ENCODE measurements at regions not wholly inside any gene's neighbourhood (a gene's known extent, or its start where the extent isn't known, plus 50 kb on each side); places are given as distances from the start of the nearest gene placed in this dataset.
"Not testable (repeated sequence)": the region's sequence is repeated elsewhere in the genome, so short reads cannot be mapped to it uniquely, and the experiment has no call there.

GRCh38 chr1:195717651-195718050 is 890.6 kb downstream of the KCNT2 start:
- Histone ChIP-seq H3K4me1 (ENCODE audit: control insufficient read depth, insufficient read depth, low read length) (peaks cover 5% of the 10 kb centered on the region), H3K9me3 (replicated peaks; ENCODE audit: low read length) (no peaks in the 10 kb centered on the region), H3K9ac (ENCODE audit: low read depth, low read length) (no peak overlapping the region), H3K4me2 (ENCODE audit: low read length) (no peak overlapping the region), H3K4me3 (ENCODE audit: low read length) (no peak overlapping the region), H3K27me3 (ENCODE audit: control insufficient read depth, insufficient read depth, low read length) (no peaks in the 10 kb centered on the region), H3K36me3 (ENCODE audit: insufficient read depth, low read length) (no peaks in the 10 kb centered on the region)

- Histone ChIP-seq H3K4me1 (ENCODE audit: control insufficient read depth, insufficient read depth, low read length) (peaks cover 5% of the 10 kb centered on the region), H3K4me3 (ENCODE audit: low read length) (no peak overlapping the region), H3K4me2 (ENCODE audit: low read length) (no peak overlapping the region), H3K27me3 (ENCODE audit: control insufficient read depth, insufficient read depth, low read length) (no peaks in the 10 kb centered on the region), H3K9ac (ENCODE audit: low read depth, low read length) (no peak overlapping the region), H3K36me3 (ENCODE audit: insufficient read depth, low read length) (no peaks in the 10 kb centered on the region), H3K9me3 (replicated peaks; ENCODE audit: low read length) (no peaks in the 10 kb centered on the region)
These were observed 892.6 kb downstream of the KCNT2 start for GRCh38 chr1:195715652-195716051.

GRCh38 chr1:195714248-195714647 is 894.0 kb downstream of the KCNT2 start:
- no peak overlapping the region for H3K4me2 ChIP-seq (ENCODE audit: low read length)
- no peak overlapping the region for H3K9ac ChIP-seq (ENCODE audit: low read depth, low read length)
- no peaks in the 10 kb centered on the region for H3K9me3 ChIP-seq (replicated peaks; ENCODE audit: low read length)
- no peak overlapping the region for H3K4me3 ChIP-seq (ENCODE audit: low read length)
- peaks cover 5% of the 10 kb centered on the region for H3K4me1 ChIP-seq (ENCODE audit: control insufficient read depth, insufficient read depth, low read length)
- H3K27me3 ChIP-seq (ENCODE audit: control insufficient read depth, insufficient read depth, low read length) = no peaks in the 10 kb centered on the region
- H3K36me3 ChIP-seq (ENCODE audit: insufficient read depth, low read length) = no peaks in the 10 kb centered on the region

DNA sequence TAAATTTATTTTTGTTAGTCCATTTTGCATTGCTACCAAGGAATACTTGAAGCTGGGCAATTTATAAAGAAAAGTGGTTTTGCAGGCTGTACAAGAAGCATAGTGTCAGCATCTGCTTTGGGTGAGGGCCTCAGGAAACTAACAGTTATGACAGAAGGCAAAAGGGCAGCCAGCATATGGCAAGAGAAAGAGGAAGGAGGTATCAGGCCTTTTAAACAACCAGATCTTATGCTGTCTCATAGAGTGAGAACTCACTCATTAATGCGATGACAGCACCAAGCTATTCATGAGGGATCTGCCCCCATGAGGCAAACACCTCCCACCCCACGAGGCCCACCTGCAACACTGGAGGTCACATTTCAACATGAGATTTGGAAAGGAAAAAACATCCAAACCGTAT is 898.4 kb downstream of the KCNT2 start:
- Histone ChIP-seq H3K4me2 (ENCODE audit: low read length) (no peak overlapping the region), H3K4me1 (ENCODE audit: control insufficient read depth, insufficient read depth, low read length) (peaks cover 5% of the 10 kb centered on the region), H3K36me3 (ENCODE audit: insufficient read depth, low read length) (no peaks in the 10 kb centered on the region), H3K9ac (ENCODE audit: low read depth, low read length) (no peak overlapping the region), H3K9me3 (replicated peaks; ENCODE audit: low read length) (no peaks in the 10 kb centered on the region), H3K27me3 (ENCODE audit: control insufficient read depth, insufficient read depth, low read length) (no peaks in the 10 kb centered on the region), H3K4me3 (ENCODE audit: low read length) (no peak overlapping the region)

DNA sequence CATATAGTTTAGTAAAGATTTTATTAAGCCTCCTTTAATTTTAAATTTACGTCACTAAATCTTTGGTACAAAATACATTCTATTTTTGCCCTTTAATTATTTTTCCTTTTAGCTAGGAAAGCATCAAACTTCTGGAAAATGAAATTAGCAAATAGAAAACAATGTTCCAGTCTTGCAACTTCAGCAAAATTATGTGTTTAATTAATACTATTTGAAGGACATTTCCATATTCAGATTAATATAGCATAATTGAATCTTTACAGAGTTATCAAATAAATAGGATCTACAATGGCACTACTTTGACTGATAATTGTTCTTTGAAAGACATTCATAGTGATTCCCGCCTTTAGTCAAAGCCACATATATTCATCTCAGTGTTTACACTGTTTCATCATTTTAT is 904.2 kb downstream of the KCNT2 start:
- no peaks in the 10 kb centered on the region for H3K27me3 ChIP-seq (ENCODE audit: control insufficient read depth, insufficient read depth, low read length)
- no peaks in the 10 kb centered on the region for H3K36me3 ChIP-seq (ENCODE audit: insufficient read depth, low read length)
- no peak overlapping the region for H3K4me2 ChIP-seq (ENCODE audit: low read length)
- no peaks in the 10 kb centered on the region for H3K9me3 ChIP-seq (replicated peaks; ENCODE audit: low read length)
- no peaks in the 10 kb centered on the region for H3K4me1 ChIP-seq (ENCODE audit: control insufficient read depth, insufficient read depth, low read length)
- H3K9ac ChIP-seq (ENCODE audit: low read depth, low read length) = no peak overlapping the region
- H3K4me3 ChIP-seq (ENCODE audit: low read length) = no peak overlapping the region

DNA sequence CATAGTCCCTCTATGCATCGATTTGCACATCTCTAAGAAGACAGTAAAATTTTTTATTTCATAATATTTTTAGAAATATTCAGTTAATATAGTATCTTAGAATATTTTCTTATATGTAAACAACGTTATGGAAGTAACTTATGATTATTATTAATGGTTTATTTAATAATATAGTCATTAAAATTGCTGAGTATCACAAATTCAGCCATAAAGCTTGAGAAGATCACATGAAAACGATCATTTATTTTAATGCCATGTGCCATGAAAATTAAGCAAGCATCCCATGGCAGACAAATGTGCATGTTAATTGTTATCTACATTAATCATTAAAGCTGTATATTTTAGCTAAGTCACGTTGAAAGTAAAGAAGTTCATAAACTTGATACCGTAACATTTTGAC is 907.1 kb downstream of the KCNT2 start:
- Histone ChIP-seq H3K36me3 (ENCODE audit: insufficient read depth, low read length) (no peaks in the 10 kb centered on the region), H3K4me2 (ENCODE audit: low read length) (no peak overlapping the region), H3K27me3 (ENCODE audit: control insufficient read depth, insufficient read depth, low read length) (no peaks in the 10 kb centered on the region), H3K4me1 (ENCODE audit: control insufficient read depth, insufficient read depth, low read length) (no peaks in the 10 kb centered on the region), H3K9ac (ENCODE audit: low read depth, low read length) (no peak overlapping the region), H3K9me3 (replicated peaks; ENCODE audit: low read length) (no peaks in the 10 kb centered on the region), H3K4me3 (ENCODE audit: low read length) (no peak overlapping the region)

GRCh38 chr1:195697130-195697529 is 911.1 kb downstream of the KCNT2 start:
- Histone ChIP-seq H3K4me3 (ENCODE audit: low read length) (no peak overlapping the region), H3K9me3 (replicated peaks; ENCODE audit: low read length) (no peaks in the 10 kb centered on the region), H3K27me3 (ENCODE audit: control insufficient read depth, insufficient read depth, low read length) (no peaks in the 10 kb centered on the region), H3K36me3 (ENCODE audit: insufficient read depth, low read length) (no peaks in the 10 kb centered on the region), H3K9ac (ENCODE audit: low read depth, low read length) (no peak overlapping the region), H3K4me2 (ENCODE audit: low read length) (no peak overlapping the region), H3K4me1 (ENCODE audit: control insufficient read depth, insufficient read depth, low read length) (no peaks in the 10 kb centered on the region)

- Histone ChIP-seq H3K9me3 (replicated peaks; ENCODE audit: low read length) (no peaks in the 10 kb centered on the region), H3K4me3 (ENCODE audit: low read length) (no peak overlapping the region), H3K36me3 (ENCODE audit: insufficient read depth, low read length) (no peaks in the 10 kb centered on the region), H3K4me1 (ENCODE audit: control insufficient read depth, insufficient read depth, low read length) (no peaks in the 10 kb centered on the region), H3K27me3 (ENCODE audit: control insufficient read depth, insufficient read depth, low read length) (no peaks in the 10 kb centered on the region), H3K9ac (ENCODE audit: low read depth, low read length) (no peak overlapping the region), H3K4me2 (ENCODE audit: low read length) (no peak overlapping the region)
These were observed 921.5 kb downstream of the KCNT2 start for GRCh38 chr1:195686764-195687163.

DNA sequence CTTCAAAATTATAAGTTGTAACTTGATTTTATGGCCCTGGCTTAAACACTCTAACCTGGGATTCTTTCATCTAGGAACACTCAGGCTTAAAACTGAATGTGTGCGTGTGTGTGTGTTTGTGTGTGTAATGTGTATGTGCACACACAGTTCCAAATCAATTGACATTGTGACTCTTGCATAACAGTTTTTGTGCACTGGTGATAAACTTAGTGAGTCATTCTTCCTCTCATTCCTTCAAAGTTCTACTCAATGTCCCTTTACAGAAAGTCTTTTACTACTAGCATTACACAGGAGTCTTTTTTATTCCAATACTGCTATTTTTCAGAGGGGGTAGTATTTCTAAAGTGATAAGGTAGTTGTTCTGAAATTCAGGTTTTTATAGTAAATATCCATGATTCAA is 943.6 kb downstream of the KCNT2 start:
- no peaks in the 10 kb centered on the region for H3K36me3 ChIP-seq (ENCODE audit: insufficient read depth, low read length)
- no peak overlapping the region for H3K4me3 ChIP-seq (ENCODE audit: low read length)
- peaks cover 20% of the 10 kb centered on the region for H3K4me1 ChIP-seq (ENCODE audit: control insufficient read depth, insufficient read depth, low read length)
- H3K9me3 ChIP-seq (replicated peaks; ENCODE audit: low read length) = no peaks in the 10 kb centered on the region
- peak overlapping the region; percentile 47 for H3K4me2 ChIP-seq (ENCODE audit: low read length)
- no peaks in the 10 kb centered on the region for H3K27me3 ChIP-seq (ENCODE audit: control insufficient read depth, insufficient read depth, low read length)
- H3K9ac ChIP-seq (ENCODE audit: low read depth, low read length) = no peak overlapping the region

DNA sequence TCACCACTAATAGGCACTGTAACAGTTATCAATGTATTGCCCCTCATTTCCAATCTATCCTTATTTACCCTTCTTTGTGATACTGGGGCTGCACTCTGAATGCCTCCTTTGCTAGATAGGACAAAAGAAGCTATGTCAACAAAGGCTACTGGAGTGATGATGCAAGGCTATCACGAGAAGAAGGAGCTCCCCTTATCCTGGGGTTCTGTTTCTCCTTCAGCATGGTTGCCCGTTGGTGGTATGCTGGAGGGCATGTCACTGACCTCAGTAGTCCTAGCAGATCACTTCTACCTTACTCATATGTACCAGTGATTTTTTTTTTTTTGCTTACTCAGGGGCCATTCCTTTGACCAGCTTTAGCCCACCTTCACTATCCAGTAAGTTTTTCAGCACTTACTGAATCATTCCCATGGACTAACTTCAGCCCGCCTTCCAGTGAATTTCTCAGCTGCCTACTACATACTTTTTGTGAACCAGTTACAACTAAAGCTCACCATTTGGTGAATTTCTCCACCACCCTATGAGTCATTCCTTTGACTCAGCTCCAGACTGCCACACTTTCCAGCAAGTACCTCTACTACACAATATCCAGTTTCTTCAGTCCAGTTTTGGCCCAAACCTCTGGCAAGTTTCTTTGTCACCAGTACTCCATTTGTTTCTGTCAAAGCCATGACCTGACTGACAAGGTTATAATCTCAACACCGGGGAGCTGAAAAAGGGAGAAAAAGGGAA is 944.5 kb downstream of the KCNT2 start:
- Histone ChIP-seq H3K9ac (ENCODE audit: low read depth, low read length) (no peak overlapping the region), H3K4me2 (ENCODE audit: low read length) (peak overlapping the region; percentile 47), H3K4me1 (ENCODE audit: control insufficient read depth, insufficient read depth, low read length) (peaks cover 20% of the 10 kb centered on the region), H3K9me3 (replicated peaks; ENCODE audit: low read length) (no peaks in the 10 kb centered on the region), H3K4me3 (ENCODE audit: low read length) (no peak overlapping the region), H3K27me3 (ENCODE audit: control insufficient read depth, insufficient read depth, low read length) (no peaks in the 10 kb centered on the region), H3K36me3 (ENCODE audit: insufficient read depth, low read length) (no peaks in the 10 kb centered on the region)

DNA sequence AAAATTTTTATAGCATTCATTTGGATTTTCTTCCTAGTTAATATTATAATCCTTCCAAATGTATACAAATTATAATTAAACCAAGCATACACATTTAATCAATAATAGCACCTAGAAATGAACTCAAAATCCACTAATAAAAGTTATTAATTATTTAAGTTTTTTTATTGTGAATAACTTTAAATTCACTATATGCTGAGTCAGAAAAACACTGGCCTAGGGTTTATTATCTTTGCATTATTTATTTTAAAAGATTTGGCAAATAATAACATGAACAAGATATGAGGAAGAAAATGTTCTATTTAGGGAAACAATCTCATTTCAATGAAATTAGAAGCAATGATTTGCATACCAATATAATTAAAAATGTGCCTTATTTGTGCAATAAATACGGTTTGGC is 951.5 kb downstream of the KCNT2 start:
- Histone ChIP-seq H3K9ac (ENCODE audit: low read depth, low read length) (no peak overlapping the region), H3K4me3 (ENCODE audit: low read length) (no peak overlapping the region), H3K36me3 (ENCODE audit: insufficient read depth, low read length) (no peaks in the 10 kb centered on the region), H3K4me2 (ENCODE audit: low read length) (no peak overlapping the region), H3K27me3 (ENCODE audit: control insufficient read depth, insufficient read depth, low read length) (no peaks in the 10 kb centered on the region), H3K9me3 (replicated peaks; ENCODE audit: low read length) (no peaks in the 10 kb centered on the region), H3K4me1 (ENCODE audit: control insufficient read depth, insufficient read depth, low read length) (no peaks in the 10 kb centered on the region)

DNA sequence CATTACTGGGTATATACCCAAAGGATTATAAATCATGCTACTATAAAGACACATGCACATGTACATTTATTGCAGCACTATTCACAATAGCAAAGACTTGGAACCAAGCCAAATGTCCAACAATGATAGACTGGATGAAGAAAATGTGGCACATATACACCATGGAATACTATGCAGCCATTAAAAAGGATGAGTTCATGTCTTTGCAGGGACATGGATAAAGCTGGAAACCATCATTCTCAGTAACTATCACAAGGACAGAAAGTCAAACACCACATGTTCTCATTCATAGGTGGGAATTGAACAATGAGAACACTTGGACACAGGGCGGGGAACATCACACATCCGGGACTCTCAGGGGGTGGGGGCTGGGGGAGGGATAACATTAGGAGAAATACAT is 959.4 kb downstream of the KCNT2 start:
- not testable (repeated sequence) for H3K4me3 ChIP-seq (ENCODE audit: low read length)

More for the DNA sequence above, 959.4 kb downstream of the KCNT2 start:
- not testable (repeated sequence) for H3K4me2 ChIP-seq (ENCODE audit: low read length); H3K36me3 ChIP-seq (ENCODE audit: insufficient read depth, low read length); H3K4me1 ChIP-seq (ENCODE audit: control insufficient read depth, insufficient read depth, low read length); H3K27me3 ChIP-seq (ENCODE audit: control insufficient read depth, insufficient read depth, low read length); H3K9me3 ChIP-seq (replicated peaks; ENCODE audit: low read length); H3K9ac ChIP-seq (ENCODE audit: low read depth, low read length)

Measured in skeletal muscle satellite cell (primary cell).